ENCODE measurements at regions not wholly inside any gene's neighbourhood (a gene's known extent, or its start where the extent isn't known, plus 50 kb on each side); places are given as distances from the start of the nearest gene placed in this dataset.

DNA sequence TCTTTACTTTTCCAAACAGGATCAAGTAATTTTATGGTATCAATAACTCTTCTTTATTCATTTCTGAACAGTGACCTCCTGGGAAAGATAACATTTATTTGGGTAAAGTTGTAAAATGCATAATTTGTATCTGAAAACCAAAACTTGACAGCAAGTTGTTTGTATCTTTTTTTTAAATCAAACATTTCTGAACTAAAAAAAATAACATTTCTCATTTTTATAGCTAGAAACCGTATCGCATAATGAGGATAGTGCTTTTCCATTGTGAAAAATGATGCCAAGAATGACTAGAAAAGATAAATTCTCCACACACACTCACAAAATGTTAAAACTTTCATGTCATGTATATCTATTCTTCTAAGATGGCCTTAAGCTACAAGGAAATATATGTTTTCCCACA, 578.2 kb downstream of the RIT2 start (continued):
- TF ChIP-seq FOXM1 (IDR thresholded peaks at IDR 0.05; ENCODE audit: low read depth) (no peak), YY1 (IDR thresholded peaks at IDR 0.05; ENCODE audit: low read depth) (no peak), TCF12 (IDR thresholded peaks at IDR 0.05) (no peak), NRF1 (IDR thresholded peaks at IDR 0.05; ENCODE audit: low read depth, low read length) (no peak), TEAD4 (IDR thresholded peaks at IDR 0.05; ENCODE audit: borderline replicate concordance, insufficient read depth) (no peak)

DNA sequence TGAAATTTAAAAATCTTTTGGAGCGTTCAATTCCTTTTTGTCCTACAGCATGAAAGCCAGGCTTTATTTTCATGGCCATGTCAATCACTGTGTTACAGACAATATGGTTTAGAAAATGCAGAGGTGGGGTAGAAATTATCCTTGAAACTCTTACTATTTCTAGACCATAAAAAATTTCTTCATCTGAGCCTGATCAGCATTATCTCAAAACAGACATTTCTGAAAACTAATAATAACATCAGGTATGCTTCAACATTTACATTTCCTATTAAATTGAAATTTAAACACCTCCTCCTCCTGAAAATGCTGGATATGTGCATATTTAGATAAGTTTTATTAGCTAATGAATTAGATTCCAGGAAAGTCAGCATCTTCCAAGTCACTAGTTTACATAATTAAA, 570.6 kb downstream of the RIT2 start:
- Histone ChIP-seq H3K4me1 (ENCODE audit: control insufficient read depth in 1 of 2, insufficient read depth in 2 of 2, low read depth in 1 of 2, low read length in 1 of 2) (no peaks in the 10 kb centered on the region), H3K9me3 (no peaks in the 10 kb centered on the region), H3K4me2 (no peak overlapping the region), H3K9ac (no peak overlapping the region), H3K4me3 (ENCODE audit: low read depth in 2 of 2, low read length in 1 of 2) (no peak overlapping the region), H3K27ac (ENCODE audit: low read depth in 2 of 2, low read length in 1 of 2) (no peak overlapping the region), H3K27me3 (ENCODE audit: insufficient read depth) (no peaks in the 10 kb centered on the region), H2AFZ (ENCODE audit: low read depth) (no peak overlapping the region), H3K36me3 (replicated peaks in 1 of 2; ENCODE audit: control insufficient read depth in 1 of 2, insufficient read depth in 2 of 2, low read length in 1 of 2) (no peaks in the 10 kb centered on the region), H4K20me1 (ENCODE audit: insufficient read depth) (no peaks in the 10 kb centered on the region), H3K79me2 (ENCODE audit: insufficient read depth) (no peaks in the 10 kb centered on the region), H3F3A (replicated peaks; ENCODE audit: insufficient read depth) (no peaks in the 10 kb centered on the region), H3K9me2 (no peaks in the 10 kb centered on the region)
- ChIA-PET CTCF (no interaction called here), POLR2A (no interaction called here)
- TF ChIP-seq FOXJ3 (CRISPR knock-in tag; IDR thresholded peaks at IDR 0.05), result no peak
- no peak for TF ChIP-seq RAD21 (IDR thresholded peaks at IDR 0.05; ENCODE audit: low read length)
- no peak for TF ChIP-seq TCF12 (IDR thresholded peaks at IDR 0.05)
- TF ChIP-seq, protein P1, sequence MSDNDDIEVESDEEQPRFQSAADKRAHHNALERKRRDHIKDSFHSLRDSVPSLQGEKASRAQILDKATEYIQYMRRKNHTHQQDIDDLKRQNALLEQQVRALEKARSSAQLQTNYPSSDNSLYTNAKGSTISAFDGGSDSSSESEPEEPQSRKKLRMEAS (IDR thresholded peaks at IDR 0.05; ENCODE audit: low read depth), result no peak
- no peak for TF ChIP-seq NRF1 (IDR thresholded peaks at IDR 0.05; ENCODE audit: low read depth, low read length)
- no peak for TF ChIP-seq SMC3 (IDR thresholded peaks at IDR 0.05; ENCODE audit: low read depth, low read length)
- no peak for TF ChIP-seq NFIC (IDR thresholded peaks at IDR 0.05; ENCODE audit: borderline replicate concordance)
- no peak for DNase-seq
- WGBS (ENCODE audit: low lambda C conversion rate), result 68% methylated on average over 1 of the region's 1 CpG

DNA sequence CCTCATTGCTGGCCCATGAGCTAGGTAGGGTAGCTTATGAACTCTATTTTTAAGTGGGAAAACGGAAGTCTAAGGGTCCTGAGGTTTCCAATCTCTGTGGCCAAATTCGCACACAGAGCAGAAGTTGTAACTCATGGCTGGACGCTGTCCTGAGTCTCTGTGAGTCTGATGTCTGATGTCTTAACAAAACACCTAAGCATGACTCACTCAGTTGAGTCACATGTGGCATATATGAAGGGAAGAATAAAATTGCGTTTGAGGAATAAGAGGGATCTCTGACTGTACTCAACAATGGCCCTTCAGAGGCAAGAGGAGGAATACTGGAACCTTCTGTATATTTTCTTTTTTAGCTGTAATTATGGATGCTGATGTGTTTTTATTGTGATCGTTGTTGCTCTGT, 569.7 kb downstream of the RIT2 start:
- no peak for DNase-seq
- H3F3A ChIP-seq (replicated peaks; ENCODE audit: insufficient read depth), result no peaks in the 10 kb centered on the region
- H3K9me3 ChIP-seq, result no peaks in the 10 kb centered on the region
- no peaks in the 10 kb centered on the region for H4K20me1 ChIP-seq (ENCODE audit: insufficient read depth)
- WGBS (ENCODE audit: low lambda C conversion rate), result 34% methylated on average over 5 of the region's 5 CpGs
- CTCF ChIA-PET, result interaction anchor here (0.7 kb wide), 1 partner anchor 703 kb away, joined by 3 read pairs; no protein-coding TSS in a partner anchor
- H3K4me1 ChIP-seq (ENCODE audit: control insufficient read depth in 1 of 2, insufficient read depth in 2 of 2, low read depth in 1 of 2, low read length in 1 of 2), result no peaks in the 10 kb centered on the region
- no peaks in the 10 kb centered on the region for H3K27me3 ChIP-seq (ENCODE audit: insufficient read depth)
- H3K27ac ChIP-seq (ENCODE audit: low read depth in 2 of 2, low read length in 1 of 2), result no peak overlapping the region
- 0 out of 2 replicates have a peak, but pooled peaks have one; percentile 5 for TF ChIP-seq JUND (IDR thresholded peaks at IDR 0.05)
- no peak for TF ChIP-seq RAD21 (IDR thresholded peaks at IDR 0.05; ENCODE audit: low read length)
- TF ChIP-seq FOSL2 (IDR thresholded peaks at IDR 0.05; ENCODE audit: borderline replicate concordance, low read depth), result peak; percentile 8; the same call in 1 of the 2 replicates
- TF ChIP-seq SMC3 (IDR thresholded peaks at IDR 0.05; ENCODE audit: low read depth, low read length), result no peak
- H2AFZ ChIP-seq (ENCODE audit: low read depth), result no peak overlapping the region
- POLR2A ChIA-PET, result no interaction called here
- no peak overlapping the region for H3K9ac ChIP-seq
- H3K4me3 ChIP-seq (ENCODE audit: low read depth in 2 of 2, low read length in 1 of 2), result no peak overlapping the region
- no peaks in the 10 kb centered on the region for H3K9me2 ChIP-seq
- no peaks in the 10 kb centered on the region for H3K79me2 ChIP-seq (ENCODE audit: insufficient read depth)
- no peak overlapping the region for H3K4me2 ChIP-seq
- H3K36me3 ChIP-seq (replicated peaks in 1 of 2; ENCODE audit: control insufficient read depth in 1 of 2, insufficient read depth in 2 of 2, low read length in 1 of 2), result no peaks in the 10 kb centered on the region

DNA sequence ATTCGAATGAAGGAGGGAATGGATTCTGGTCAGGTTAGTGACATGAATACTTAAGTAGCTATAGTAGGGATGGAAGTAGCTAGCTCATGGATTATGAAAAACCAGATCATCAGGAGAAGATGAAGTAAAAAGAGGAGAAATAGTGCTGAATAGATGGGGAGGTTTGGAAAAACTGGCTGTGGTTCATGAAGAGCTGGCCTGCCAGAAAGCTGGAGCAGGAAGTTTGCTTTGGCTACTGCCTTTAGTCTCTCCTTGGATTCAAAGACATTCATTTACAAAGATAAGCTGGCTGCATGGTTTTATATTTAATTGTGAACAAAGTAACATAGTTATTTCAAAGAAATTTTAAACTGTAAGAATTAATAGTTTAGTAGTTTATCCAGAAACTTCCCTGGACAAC, 567.0 kb downstream of the RIT2 start:
- no peaks in the 10 kb centered on the region for H4K20me1 ChIP-seq (ENCODE audit: insufficient read depth)
- H3K36me3 ChIP-seq (replicated peaks in 1 of 2; ENCODE audit: control insufficient read depth in 1 of 2, insufficient read depth in 2 of 2, low read length in 1 of 2), result no peaks in the 10 kb centered on the region
- WGBS (ENCODE audit: low lambda C conversion rate), result 14% methylated on average over 1 of the region's 1 CpG
- POLR2A ChIA-PET, result no interaction called here
- TF ChIP-seq TAF1 (IDR thresholded peaks at IDR 0.05; ENCODE audit: borderline replicate concordance, low read depth, low read length) (no peak), TEAD4 (IDR thresholded peaks at IDR 0.05; ENCODE audit: borderline replicate concordance, insufficient read depth) (no peak), NRF1 (IDR thresholded peaks at IDR 0.05; ENCODE audit: low read depth, low read length) (no peak), FOSL2 (IDR thresholded peaks at IDR 0.05; ENCODE audit: borderline replicate concordance, low read depth) (no peak), EP300 (IDR thresholded peaks at IDR 0.05; ENCODE audit: borderline replicate concordance in 1 of 2, low read depth in 1 of 2, low read length in 1 of 2) (no peak), SMC3 (IDR thresholded peaks at IDR 0.05; ENCODE audit: low read depth, low read length) (no peak), SIN3A (IDR thresholded peaks at IDR 0.05; ENCODE audit: borderline replicate concordance, low read depth, low read length) (no peak), RFX5 (IDR thresholded peaks at IDR 0.05; ENCODE audit: low read length) (no peak), MXI1 (IDR thresholded peaks at IDR 0.05; ENCODE audit: low read depth, low read length) (no peak)
- TF ChIP-seq, protein P2, sequence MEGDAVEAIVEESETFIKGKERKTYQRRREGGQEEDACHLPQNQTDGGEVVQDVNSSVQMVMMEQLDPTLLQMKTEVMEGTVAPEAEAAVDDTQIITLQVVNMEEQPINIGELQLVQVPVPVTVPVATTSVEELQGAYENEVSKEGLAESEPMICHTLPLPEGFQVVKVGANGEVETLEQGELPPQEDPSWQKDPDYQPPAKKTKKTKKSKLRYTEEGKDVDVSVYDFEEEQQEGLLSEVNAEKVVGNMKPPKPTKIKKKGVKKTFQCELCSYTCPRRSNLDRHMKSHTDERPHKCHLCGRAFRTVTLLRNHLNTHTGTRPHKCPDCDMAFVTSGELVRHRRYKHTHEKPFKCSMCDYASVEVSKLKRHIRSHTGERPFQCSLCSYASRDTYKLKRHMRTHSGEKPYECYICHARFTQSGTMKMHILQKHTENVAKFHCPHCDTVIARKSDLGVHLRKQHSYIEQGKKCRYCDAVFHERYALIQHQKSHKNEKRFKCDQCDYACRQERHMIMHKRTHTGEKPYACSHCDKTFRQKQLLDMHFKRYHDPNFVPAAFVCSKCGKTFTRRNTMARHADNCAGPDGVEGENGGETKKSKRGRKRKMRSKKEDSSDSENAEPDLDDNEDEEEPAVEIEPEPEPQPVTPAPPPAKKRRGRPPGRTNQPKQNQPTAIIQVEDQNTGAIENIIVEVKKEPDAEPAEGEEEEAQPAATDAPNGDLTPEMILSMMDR (IDR thresholded peaks at IDR 0.05), result no peak
- TF ChIP-seq, protein P3, sequence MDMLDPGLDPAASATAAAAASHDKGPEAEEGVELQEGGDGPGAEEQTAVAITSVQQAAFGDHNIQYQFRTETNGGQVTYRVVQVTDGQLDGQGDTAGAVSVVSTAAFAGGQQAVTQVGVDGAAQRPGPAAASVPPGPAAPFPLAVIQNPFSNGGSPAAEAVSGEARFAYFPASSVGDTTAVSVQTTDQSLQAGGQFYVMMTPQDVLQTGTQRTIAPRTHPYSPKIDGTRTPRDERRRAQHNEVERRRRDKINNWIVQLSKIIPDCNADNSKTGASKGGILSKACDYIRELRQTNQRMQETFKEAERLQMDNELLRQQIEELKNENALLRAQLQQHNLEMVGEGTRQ (IDR thresholded peaks at IDR 0.05; ENCODE audit: borderline replicate concordance, low read depth, low read length), result no peak
- no peaks in the 10 kb centered on the region for H3K27me3 ChIP-seq (ENCODE audit: insufficient read depth)
- H3K4me1 ChIP-seq (ENCODE audit: control insufficient read depth in 1 of 2, insufficient read depth in 2 of 2, low read depth in 1 of 2, low read length in 1 of 2), result no peaks in the 10 kb centered on the region
- H3K4me2 ChIP-seq, result no peak overlapping the region
- DNase-seq, result no peak
- CTCF ChIA-PET, result no interaction called here
- H3K9me2 ChIP-seq, result no peaks in the 10 kb centered on the region
- no peak overlapping the region for H2AFZ ChIP-seq (ENCODE audit: low read depth)
- H3F3A ChIP-seq (replicated peaks; ENCODE audit: insufficient read depth), result no peaks in the 10 kb centered on the region
- no peak overlapping the region for H3K4me3 ChIP-seq (ENCODE audit: low read depth in 2 of 2, low read length in 1 of 2)
- H3K79me2 ChIP-seq (ENCODE audit: insufficient read depth), result no peaks in the 10 kb centered on the region
- no peaks in the 10 kb centered on the region for H3K9me3 ChIP-seq
- H3K9ac ChIP-seq, result no peak overlapping the region
- no peak overlapping the region for H3K27ac ChIP-seq (ENCODE audit: low read depth in 2 of 2, low read length in 1 of 2)
